ENCODE measurements at regions not wholly inside any gene's neighbourhood (a gene's known extent, or its start where the extent isn't known, plus 50 kb on each side); places are given as distances from the start of the nearest gene placed in this dataset.

- Mint-ChIP-seq H3K36me3 (ENCODE audit: low read depth) (no peaks in the 10 kb centered on the region), H3K27ac (no peak overlapping the region), H3K9me3 (peaks cover 8% of the 10 kb centered on the region), H3K4me3 (no peak overlapping the region), H3K27me3 (ENCODE audit: low read depth) (no peaks in the 10 kb centered on the region), H3K4me1 (no peaks in the 10 kb centered on the region)
- TF ChIP-seq, protein P1, sequence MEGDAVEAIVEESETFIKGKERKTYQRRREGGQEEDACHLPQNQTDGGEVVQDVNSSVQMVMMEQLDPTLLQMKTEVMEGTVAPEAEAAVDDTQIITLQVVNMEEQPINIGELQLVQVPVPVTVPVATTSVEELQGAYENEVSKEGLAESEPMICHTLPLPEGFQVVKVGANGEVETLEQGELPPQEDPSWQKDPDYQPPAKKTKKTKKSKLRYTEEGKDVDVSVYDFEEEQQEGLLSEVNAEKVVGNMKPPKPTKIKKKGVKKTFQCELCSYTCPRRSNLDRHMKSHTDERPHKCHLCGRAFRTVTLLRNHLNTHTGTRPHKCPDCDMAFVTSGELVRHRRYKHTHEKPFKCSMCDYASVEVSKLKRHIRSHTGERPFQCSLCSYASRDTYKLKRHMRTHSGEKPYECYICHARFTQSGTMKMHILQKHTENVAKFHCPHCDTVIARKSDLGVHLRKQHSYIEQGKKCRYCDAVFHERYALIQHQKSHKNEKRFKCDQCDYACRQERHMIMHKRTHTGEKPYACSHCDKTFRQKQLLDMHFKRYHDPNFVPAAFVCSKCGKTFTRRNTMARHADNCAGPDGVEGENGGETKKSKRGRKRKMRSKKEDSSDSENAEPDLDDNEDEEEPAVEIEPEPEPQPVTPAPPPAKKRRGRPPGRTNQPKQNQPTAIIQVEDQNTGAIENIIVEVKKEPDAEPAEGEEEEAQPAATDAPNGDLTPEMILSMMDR (IDR thresholded peaks at IDR 0.05; ENCODE audit: unreplicated experiment in 3 of 3): no peak
Observed at GRCh38 chr5:18213666-18214065, 579.4 kb downstream of the TAF11L14 start.

DNA sequence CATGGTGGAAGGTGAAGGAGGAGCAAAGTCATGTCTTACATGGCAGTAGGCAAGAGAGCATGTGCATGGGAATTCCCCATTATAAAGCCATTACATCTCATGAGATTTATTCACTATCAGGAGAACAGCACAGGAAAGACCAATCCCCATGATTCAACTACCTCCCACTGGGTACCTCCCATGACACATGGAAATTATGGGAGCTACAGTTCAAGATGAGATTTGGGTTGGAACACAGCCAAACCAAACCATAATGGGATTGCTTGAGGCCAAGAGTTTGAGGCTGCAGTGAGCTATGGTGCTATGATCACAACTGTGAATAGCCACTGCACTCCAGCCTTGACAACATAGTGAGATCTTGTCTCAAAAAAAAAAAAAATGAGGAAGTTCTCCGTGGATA lies 581.8 kb downstream of the TAF11L14 start:
- Mint-ChIP-seq H3K4me1 (no peaks in the 10 kb centered on the region), H3K4me3 (no peak overlapping the region), H3K9me3 (peaks cover 13% of the 10 kb centered on the region), H3K27ac (no peak overlapping the region), H3K27me3 (ENCODE audit: low read depth) (no peaks in the 10 kb centered on the region), H3K36me3 (ENCODE audit: low read depth) (no peaks in the 10 kb centered on the region)
- TF ChIP-seq, protein P1 (IDR thresholded peaks at IDR 0.05; ENCODE audit: unreplicated experiment in 3 of 3): no peak

GRCh38 chr5:18216729-18217128 lies 582.5 kb downstream of the TAF11L14 start:
- H3K27me3 Mint-ChIP-seq (ENCODE audit: low read depth): no peaks in the 10 kb centered on the region
- H3K9me3 Mint-ChIP-seq: peaks cover 13% of the 10 kb centered on the region
- H3K36me3 Mint-ChIP-seq (ENCODE audit: low read depth): no peaks in the 10 kb centered on the region
- no peaks in the 10 kb centered on the region for H3K4me1 Mint-ChIP-seq
- no peak overlapping the region for H3K27ac Mint-ChIP-seq
- TF ChIP-seq, protein P1 (IDR thresholded peaks at IDR 0.05; ENCODE audit: unreplicated experiment in 3 of 3): no peak
- no peak overlapping the region for H3K4me3 Mint-ChIP-seq

DNA sequence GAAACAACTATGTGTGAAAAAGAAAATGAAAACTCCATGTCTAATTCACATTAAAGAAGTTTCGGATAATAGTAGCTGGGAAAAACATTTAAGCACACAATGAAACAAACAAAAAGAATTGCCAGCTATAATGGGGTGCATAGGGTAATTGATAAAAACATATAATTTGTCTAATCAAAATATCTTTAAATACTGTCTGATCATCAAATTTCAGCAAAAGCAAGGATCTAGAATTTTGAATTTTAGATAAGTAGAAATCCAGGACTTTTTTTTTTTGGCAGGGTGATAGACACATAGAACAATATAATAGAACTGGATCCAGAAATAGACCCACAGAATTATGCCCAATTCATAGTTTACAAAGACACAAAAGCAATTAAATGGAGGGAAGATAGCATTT lies 585.0 kb downstream of the TAF11L14 start:
- Mint-ChIP-seq H3K27ac (no peak overlapping the region), H3K36me3 (ENCODE audit: low read depth) (no peaks in the 10 kb centered on the region), H3K9me3 (peaks cover 19% of the 10 kb centered on the region), H3K4me3 (no peak overlapping the region), H3K27me3 (ENCODE audit: low read depth) (no peaks in the 10 kb centered on the region), H3K4me1 (no peaks in the 10 kb centered on the region)
- TF ChIP-seq, protein P1 (IDR thresholded peaks at IDR 0.05; ENCODE audit: unreplicated experiment in 3 of 3): no peak

- H3K36me3 Mint-ChIP-seq (ENCODE audit: low read depth): no peaks in the 10 kb centered on the region
- TF ChIP-seq, protein P1 (IDR thresholded peaks at IDR 0.05; ENCODE audit: unreplicated experiment in 3 of 3): no peak
- H3K9me3 Mint-ChIP-seq: peaks cover 19% of the 10 kb centered on the region
- H3K4me1 Mint-ChIP-seq: no peaks in the 10 kb centered on the region
- no peak overlapping the region for H3K4me3 Mint-ChIP-seq
- no peaks in the 10 kb centered on the region for H3K27me3 Mint-ChIP-seq (ENCODE audit: low read depth)
- no peak overlapping the region for H3K27ac Mint-ChIP-seq
Observed at GRCh38 chr5:18220631-18221030, 586.4 kb downstream of the TAF11L14 start.

GRCh38 chr5:18236386-18236785 lies 602.1 kb downstream of the TAF11L14 start:
- no peaks in the 10 kb centered on the region for H3K9me3 Mint-ChIP-seq
- H3K4me1 Mint-ChIP-seq: no peaks in the 10 kb centered on the region
- no peak overlapping the region for H3K27ac Mint-ChIP-seq
- TF ChIP-seq, protein P1 (IDR thresholded peaks at IDR 0.05; ENCODE audit: unreplicated experiment in 3 of 3): no peak
- H3K36me3 Mint-ChIP-seq (ENCODE audit: low read depth): no peaks in the 10 kb centered on the region
- H3K4me3 Mint-ChIP-seq: no peak overlapping the region
- no peaks in the 10 kb centered on the region for H3K27me3 Mint-ChIP-seq (ENCODE audit: low read depth)
